ENCODE measurements at regions not wholly inside any gene's neighbourhood (a gene's known extent, or its start where the extent isn't known, plus 50 kb on each side); places are given as distances from the start of the nearest gene placed in this dataset.

DNA sequence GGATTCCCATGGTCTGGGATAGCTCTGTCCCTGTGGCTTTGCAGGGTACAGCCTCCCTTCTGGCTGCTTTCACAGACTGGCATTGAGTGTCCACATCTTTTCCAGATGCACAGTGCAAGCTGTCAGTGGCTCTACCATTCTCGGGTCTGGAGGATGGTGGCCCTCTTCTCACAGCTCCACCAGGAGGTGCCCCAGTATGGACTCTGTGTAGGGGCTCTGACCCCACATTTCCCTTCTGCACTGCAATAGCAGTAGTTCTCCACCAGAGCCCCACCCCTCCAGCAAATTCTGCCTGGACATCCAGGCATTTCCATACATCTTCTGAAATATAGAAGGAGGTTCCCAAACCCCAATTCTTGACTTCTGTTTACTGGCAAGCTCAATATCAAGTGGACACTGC is 50.2 kb upstream of the GRID2 start:
- TF ChIP-seq GATA2 (IDR thresholded peaks at IDR 0.05; ENCODE audit: low read depth, low read length) (no peak), GATA3 (IDR thresholded peaks at IDR 0.05; ENCODE audit: low read depth, low read length) (no peak)

Data from SH-SY5Y (cell line).